ENCODE measurements at regions not wholly inside any gene's neighbourhood (a gene's known extent, or its start where the extent isn't known, plus 50 kb on each side); places are given as distances from the start of the nearest gene placed in this dataset.

DNA sequence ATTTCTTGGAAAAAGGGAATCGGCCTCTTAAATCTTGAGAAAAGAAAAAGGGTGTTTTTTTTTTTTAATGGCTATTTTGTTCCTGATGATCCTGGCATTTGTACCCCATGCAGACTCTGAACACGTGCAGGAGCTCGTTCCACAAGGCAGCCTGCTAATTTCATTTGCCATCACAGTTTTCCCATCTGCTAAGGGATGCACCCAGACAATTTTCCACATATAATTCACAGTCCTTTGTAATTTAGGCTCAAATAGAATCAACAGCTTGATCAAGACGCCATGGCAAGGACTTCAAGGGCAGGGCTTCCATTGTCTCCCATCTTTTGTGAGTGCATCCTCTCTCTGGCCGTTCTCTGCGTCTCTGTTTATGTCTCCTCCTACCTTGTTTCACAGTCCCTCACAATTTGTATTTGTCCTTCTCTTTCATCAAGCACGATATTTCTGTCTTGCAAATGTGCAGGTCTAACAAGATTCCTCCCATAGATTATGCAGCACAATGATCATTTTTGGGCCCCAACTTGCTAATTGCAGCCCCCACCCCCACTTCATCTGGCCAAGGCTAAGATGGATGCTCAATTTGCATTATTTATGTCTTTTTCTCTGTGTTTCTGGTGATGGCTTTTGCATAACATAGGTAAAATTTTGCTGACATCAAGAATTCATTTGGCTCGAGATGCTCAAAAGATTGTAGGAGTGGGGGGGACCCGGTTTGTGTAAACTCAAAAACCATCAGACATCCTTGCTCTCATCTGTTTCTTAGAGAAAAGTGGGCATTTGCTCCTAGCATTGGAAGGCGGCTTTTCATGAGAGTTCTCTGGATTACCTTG, 356.0 kb upstream of the NPVF start:
- TF ChIP-seq POLR2A (IDR thresholded peaks at IDR 0.05) = no peak
- TF ChIP-seq, protein P1, sequence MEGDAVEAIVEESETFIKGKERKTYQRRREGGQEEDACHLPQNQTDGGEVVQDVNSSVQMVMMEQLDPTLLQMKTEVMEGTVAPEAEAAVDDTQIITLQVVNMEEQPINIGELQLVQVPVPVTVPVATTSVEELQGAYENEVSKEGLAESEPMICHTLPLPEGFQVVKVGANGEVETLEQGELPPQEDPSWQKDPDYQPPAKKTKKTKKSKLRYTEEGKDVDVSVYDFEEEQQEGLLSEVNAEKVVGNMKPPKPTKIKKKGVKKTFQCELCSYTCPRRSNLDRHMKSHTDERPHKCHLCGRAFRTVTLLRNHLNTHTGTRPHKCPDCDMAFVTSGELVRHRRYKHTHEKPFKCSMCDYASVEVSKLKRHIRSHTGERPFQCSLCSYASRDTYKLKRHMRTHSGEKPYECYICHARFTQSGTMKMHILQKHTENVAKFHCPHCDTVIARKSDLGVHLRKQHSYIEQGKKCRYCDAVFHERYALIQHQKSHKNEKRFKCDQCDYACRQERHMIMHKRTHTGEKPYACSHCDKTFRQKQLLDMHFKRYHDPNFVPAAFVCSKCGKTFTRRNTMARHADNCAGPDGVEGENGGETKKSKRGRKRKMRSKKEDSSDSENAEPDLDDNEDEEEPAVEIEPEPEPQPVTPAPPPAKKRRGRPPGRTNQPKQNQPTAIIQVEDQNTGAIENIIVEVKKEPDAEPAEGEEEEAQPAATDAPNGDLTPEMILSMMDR (IDR thresholded peaks at IDR 0.05) = no peak
- TF ChIP-seq EP300 (IDR thresholded peaks at IDR 0.05) = no peak
